Fibroblast of lung (primary cell): ENCODE measurements at regions not wholly inside any gene's neighbourhood (a gene's known extent, or its start where the extent isn't known, plus 50 kb on each side); places are given as distances from the start of the nearest gene placed in this dataset.
A peak's percentile ranks its signal among the peaks of the same experiment; 100 is the strongest.

Experiments
- DNase-seq, 2 donors: peaks; one replicate each; pipeline versions ENCODE4 v3.0.0 to v3.0.0-alpha.2; 2010; ENCODE audit warnings: low read depth in 2 of 2
- H2AFZ ChIP-seq: 2 replicates; pipeline ENCODE4 v1.5.1; 2012; ENCODE audit warnings: low read length, control low read depth, inconsistent platforms
- H3K27ac ChIP-seq: 2 replicates; pipeline ENCODE4 v1.5.1; 2011; ENCODE audit warnings: low read length, control low read depth; ENCODE audit not compliant: insufficient read depth
- H3K27me3 ChIP-seq: 2 replicates; pipeline ENCODE4 v1.5.1; 2011; ENCODE audit warnings: mild to moderate bottlenecking, low read length; ENCODE audit not compliant: control insufficient read depth, insufficient read depth
- H3K36me3 ChIP-seq: 2 replicates; pipeline ENCODE4 v1.5.1; 2011; ENCODE audit warnings: low read length; ENCODE audit not compliant: control insufficient read depth, insufficient read depth
- H3K4me1 ChIP-seq: 2 replicates; pipeline ENCODE4 v1.5.1; 2011; ENCODE audit warnings: low read length; ENCODE audit not compliant: control insufficient read depth, insufficient read depth; ENCODE audit errors: extremely low read depth
- H3K4me2 ChIP-seq: 2 replicates; pipeline ENCODE4 v1.5.1; 2011; ENCODE audit warnings: low read length, control low read depth; ENCODE audit not compliant: insufficient read depth; ENCODE audit errors: extremely low read depth
- H3K4me3 ChIP-seq, 4 experiments: fragments of 200-600 bp in 1 of 4; sonication (generic) in 1 of 4; replicated peaks in 1 of 4; 2 replicates each; pipeline ENCODE4 v1.5.1; 2011 to 2016; ENCODE audit warnings: low read length in 4 of 4, low read depth in 3 of 4, mild to moderate bottlenecking in 3 of 4, control low read depth in 2 of 4, inconsistent platforms in 1 of 4, mixed read lengths in 1 of 4; ENCODE audit not compliant: insufficient read depth in 1 of 4; ENCODE audit errors: control extremely low read depth in 1 of 4
- H3K79me2 ChIP-seq: 2 replicates; pipeline ENCODE4 v1.5.1; 2012; ENCODE audit warnings: mild to moderate bottlenecking, low read length, inconsistent platforms; ENCODE audit not compliant: control insufficient read depth, insufficient read depth
- H3K9ac ChIP-seq: 2 replicates; pipeline ENCODE4 v1.5.1; 2011; ENCODE audit warnings: mild to moderate bottlenecking, low read length, control low read depth; ENCODE audit not compliant: insufficient read depth
- H3K9me3 ChIP-seq: 2 replicates; pipeline ENCODE4 v1.5.1; 2012; ENCODE audit warnings: low read depth, low read length; ENCODE audit not compliant: control insufficient read depth, insufficient read depth
- H4K20me1 ChIP-seq: 2 replicates; pipeline ENCODE4 v1.5.1; 2011; ENCODE audit warnings: low read length; ENCODE audit not compliant: control insufficient read depth, insufficient read depth; ENCODE audit errors: extremely low read depth
- EZH2 ChIP-seq: IDR thresholded peaks from 2 replicates; pipeline ENCODE4 v1.5.1; 2012; ENCODE audit warnings: low read length, control low read depth, mild to moderate bottlenecking; ENCODE audit errors: missing control alignments
- TF ChIP-seq, protein P1 (sequence below), 2 donors: IDR thresholded peaks in 1 of 2; conservative IDR thresholded peaks in 1 of 2; 1 replicate in 1 of 2; 2 replicates in 1 of 2; pipeline ENCODE4 v1.5.1; 2011 to 2012; ENCODE audit warnings: low read length in 2 of 2, control low read depth in 1 of 2, inconsistent platforms in 1 of 2, low read depth in 1 of 2, mild to moderate bottlenecking in 1 of 2

DNA sequence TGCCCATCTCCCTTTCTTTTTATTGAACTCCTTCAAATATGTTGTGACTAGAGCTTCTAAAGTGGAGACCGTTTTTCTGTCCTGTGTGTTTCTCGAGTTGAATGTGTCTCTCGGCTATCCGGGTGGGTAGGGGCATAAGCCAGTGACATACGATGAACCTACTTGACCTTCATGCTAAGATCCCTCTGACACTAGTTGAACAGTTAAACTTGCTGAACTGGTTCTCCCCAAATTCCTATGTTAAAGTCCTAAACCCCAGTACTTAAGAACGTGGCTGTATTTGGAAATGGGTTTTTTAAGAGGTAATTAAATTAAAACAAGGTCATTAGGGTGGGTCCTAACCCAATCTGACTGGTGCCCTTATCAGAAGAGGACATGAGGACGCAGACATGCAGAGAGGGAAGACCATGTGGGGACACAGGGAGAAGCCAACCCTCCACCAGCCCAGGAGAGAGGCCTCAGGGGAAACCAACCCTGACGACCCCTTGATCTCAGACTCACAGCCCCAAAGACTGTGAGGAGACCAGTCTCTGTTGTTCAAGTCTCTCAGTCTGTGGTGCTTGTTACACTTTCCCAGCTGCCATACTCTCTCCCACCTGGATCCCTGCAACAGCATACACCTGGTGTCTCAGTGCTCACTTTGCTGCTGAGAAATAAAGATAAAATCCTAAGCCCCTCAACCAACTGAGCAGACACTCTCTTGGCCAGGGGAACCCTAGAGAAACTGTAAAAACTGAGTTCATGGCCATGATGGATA lies 208.4 kb downstream of the MYLK4 start:
- H3K36me3 ChIP-seq = no peaks in the 10 kb centered on the region
- H3K9me3 ChIP-seq = no peaks in the 10 kb centered on the region
- H3K4me2 ChIP-seq = no peak overlapping the region
- no peaks in the 10 kb centered on the region for H3K27me3 ChIP-seq
- H3K27ac ChIP-seq = no peak overlapping the region
- no peaks in the 10 kb centered on the region for H3K4me1 ChIP-seq
- TF ChIP-seq, protein P1, sequence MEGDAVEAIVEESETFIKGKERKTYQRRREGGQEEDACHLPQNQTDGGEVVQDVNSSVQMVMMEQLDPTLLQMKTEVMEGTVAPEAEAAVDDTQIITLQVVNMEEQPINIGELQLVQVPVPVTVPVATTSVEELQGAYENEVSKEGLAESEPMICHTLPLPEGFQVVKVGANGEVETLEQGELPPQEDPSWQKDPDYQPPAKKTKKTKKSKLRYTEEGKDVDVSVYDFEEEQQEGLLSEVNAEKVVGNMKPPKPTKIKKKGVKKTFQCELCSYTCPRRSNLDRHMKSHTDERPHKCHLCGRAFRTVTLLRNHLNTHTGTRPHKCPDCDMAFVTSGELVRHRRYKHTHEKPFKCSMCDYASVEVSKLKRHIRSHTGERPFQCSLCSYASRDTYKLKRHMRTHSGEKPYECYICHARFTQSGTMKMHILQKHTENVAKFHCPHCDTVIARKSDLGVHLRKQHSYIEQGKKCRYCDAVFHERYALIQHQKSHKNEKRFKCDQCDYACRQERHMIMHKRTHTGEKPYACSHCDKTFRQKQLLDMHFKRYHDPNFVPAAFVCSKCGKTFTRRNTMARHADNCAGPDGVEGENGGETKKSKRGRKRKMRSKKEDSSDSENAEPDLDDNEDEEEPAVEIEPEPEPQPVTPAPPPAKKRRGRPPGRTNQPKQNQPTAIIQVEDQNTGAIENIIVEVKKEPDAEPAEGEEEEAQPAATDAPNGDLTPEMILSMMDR (conservative IDR thresholded peaks at IDR 0.05 in 1 of 2, IDR thresholded peaks at IDR 0.05 in 1 of 2; ENCODE audit: low read depth in 1 of 2, low read length in 2 of 2) = no peak
- TF ChIP-seq EZH2 = no peak
- H3K79me2 ChIP-seq = no peaks in the 10 kb centered on the region
- H2AFZ ChIP-seq = no peak overlapping the region
- H3K9ac ChIP-seq = no peak overlapping the region
- no peaks in the 10 kb centered on the region for H4K20me1 ChIP-seq
- no peak for DNase-seq
- H3K4me3 ChIP-seq = no peak overlapping the region

GRCh38 chr6:2536451-2536850 lies 214.3 kb downstream of the MYLK4 start:
- H3K9ac ChIP-seq = no peak overlapping the region
- H3K79me2 ChIP-seq = no peaks in the 10 kb centered on the region
- no peak overlapping the region for H3K27ac ChIP-seq
- DNase-seq = no peak
- no peak overlapping the region for H2AFZ ChIP-seq
- no peaks in the 10 kb centered on the region for H4K20me1 ChIP-seq
- no peaks in the 10 kb centered on the region for H3K4me1 ChIP-seq
- no peaks in the 10 kb centered on the region for H3K9me3 ChIP-seq
- TF ChIP-seq, protein P1 (conservative IDR thresholded peaks at IDR 0.05 in 1 of 2, IDR thresholded peaks at IDR 0.05 in 1 of 2; ENCODE audit: low read depth in 1 of 2, low read length in 2 of 2) = no peak
- no peak for TF ChIP-seq EZH2
- no peaks in the 10 kb centered on the region for H3K27me3 ChIP-seq
- no peak overlapping the region for H3K4me3 ChIP-seq
- no peaks in the 10 kb centered on the region for H3K36me3 ChIP-seq
- H3K4me2 ChIP-seq = no peak overlapping the region

DNA sequence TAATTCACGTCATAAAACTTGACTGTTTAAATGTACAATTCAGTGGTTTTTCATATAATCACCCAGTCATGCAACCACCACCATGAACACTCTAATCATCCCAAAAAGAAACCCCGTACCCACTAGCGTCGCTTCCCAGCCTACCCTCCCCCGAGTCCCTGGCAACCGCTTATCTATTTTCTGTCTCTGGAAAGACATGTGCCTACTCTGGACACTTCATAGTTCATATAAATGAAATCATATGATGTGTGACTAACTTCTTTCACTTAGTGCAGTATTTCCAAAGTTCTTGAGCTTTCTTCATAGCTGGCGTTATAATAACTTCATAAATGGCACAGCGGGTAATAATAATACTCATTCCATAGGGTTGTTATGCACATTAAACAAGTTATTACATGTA lies 215.2 kb downstream of the MYLK4 start:
- Histone ChIP-seq H4K20me1 (no peaks in the 10 kb centered on the region), H3K4me2 (no peak overlapping the region), H3K9ac (no peak overlapping the region)

More for the DNA sequence above, 215.2 kb downstream of the MYLK4 start:
- H3K36me3 ChIP-seq = no peaks in the 10 kb centered on the region
- no peak overlapping the region for H3K4me3 ChIP-seq
- no peaks in the 10 kb centered on the region for H3K4me1 ChIP-seq
- no peak overlapping the region for H3K27ac ChIP-seq
- DNase-seq = peak in 1 of 2 donors; percentile 68
- H2AFZ ChIP-seq = no peak overlapping the region
- no peaks in the 10 kb centered on the region for H3K27me3 ChIP-seq
- no peaks in the 10 kb centered on the region for H3K9me3 ChIP-seq
- TF ChIP-seq EZH2 = no peak
- TF ChIP-seq, protein P1 (conservative IDR thresholded peaks at IDR 0.05 in 1 of 2, IDR thresholded peaks at IDR 0.05 in 1 of 2; ENCODE audit: low read depth in 1 of 2, low read length in 2 of 2) = no peak
- no peaks in the 10 kb centered on the region for H3K79me2 ChIP-seq
